HEK293T (cell line): ENCODE measurements at regions not wholly inside any gene's neighbourhood (a gene's known extent, or its start where the extent isn't known, plus 50 kb on each side); places are given as distances from the start of the nearest gene placed in this dataset.

Source experiments
- ARNT ChIP-seq: fragments of 450-650 bp; IDR thresholded peaks from 2 replicates; pipeline ENCODE4 v1.6.1; 2017; ENCODE audit warnings: mild to moderate bottlenecking
- BHLHE40 ChIP-seq: fragments of 450-650 bp; IDR thresholded peaks from 2 replicates; pipeline ENCODE4 v1.6.1; 2016; ENCODE audit warnings: mild to moderate bottlenecking, moderate library complexity, borderline replicate concordance
- FOXM1 ChIP-seq: fragments of 450-650 bp; IDR thresholded peaks from 2 replicates; pipeline ENCODE4 v1.6.1; 2017; ENCODE audit warnings: mild to moderate bottlenecking, borderline replicate concordance
- L3MBTL2 ChIP-seq: fragments of 450-650 bp; conservative IDR thresholded peaks from 2 replicates; pipeline ENCODE4 v1.6.1; 2016; ENCODE audit warnings: mild to moderate bottlenecking
- LEF1 ChIP-seq: fragments of 450-650 bp; IDR thresholded peaks from 2 replicates; pipeline ENCODE4 v1.6.1; 2017; ENCODE audit warnings: mild to moderate bottlenecking, borderline replicate concordance
- NFRKB ChIP-seq: fragments of 450-650 bp; IDR thresholded peaks from 2 replicates; pipeline ENCODE4 v1.6.1; 2016; ENCODE audit warnings: mild to moderate bottlenecking, moderate library complexity
- SUZ12 ChIP-seq: fragments of 450-650 bp; IDR thresholded peaks from 2 replicates; pipeline ENCODE4 v1.6.1; 2016; ENCODE audit warnings: mild to moderate bottlenecking
- TARDBP ChIP-seq: fragments of 450-650 bp; IDR thresholded peaks from 2 replicates; pipeline ENCODE4 v1.6.1; 2016

DNA sequence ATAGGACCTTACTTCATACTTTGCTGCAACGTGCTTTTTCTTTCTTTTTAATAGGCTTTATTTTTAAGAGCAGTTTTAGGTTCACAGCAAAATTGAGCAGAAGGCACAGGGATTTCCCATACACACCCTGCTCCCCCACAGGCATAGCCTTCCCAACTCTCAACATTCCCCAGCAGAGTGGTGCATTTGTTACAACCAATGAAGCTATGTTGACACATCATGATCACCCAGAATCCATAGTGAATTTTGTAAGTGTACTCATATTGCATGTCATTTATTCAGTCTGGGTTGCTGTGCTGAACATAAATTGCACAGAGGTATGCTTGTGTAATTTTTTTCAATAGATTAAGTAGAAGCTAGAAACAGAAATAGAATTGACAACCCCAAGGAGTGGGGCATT, 327.3 kb downstream of the INHBA start:
- TF ChIP-seq BHLHE40 (no peak), FOXM1 (no peak), ARNT (no peak), L3MBTL2 (no peak), SUZ12 (no peak), TARDBP (no peak), LEF1 (no peak), NFRKB (no peak)
